ENCODE measurements at regions not wholly inside any gene's neighbourhood (a gene's known extent, or its start where the extent isn't known, plus 50 kb on each side); places are given as distances from the start of the nearest gene placed in this dataset.

- no peak for DNase-seq (ENCODE audit: low spot score)
- intact Hi-C loops (cut with DNase I), result no loop called here
These were observed 258.9 kb upstream of the PROX1 start for GRCh38 chr1:213728593-213729536.

- intact Hi-C loops (cut with DNase I), result no loop called here
- DNase-seq (ENCODE audit: low spot score), result no peak
These were observed 254.1 kb upstream of the PROX1 start for GRCh38 chr1:213733705-213734104.

- intact Hi-C loops (cut with DNase I), result no loop called here
- no peak for DNase-seq (ENCODE audit: low spot score)
These were observed 250.3 kb upstream of the PROX1 start for GRCh38 chr1:213737398-213738035.

- intact Hi-C loops (cut with DNase I), result no loop called here
- DNase-seq (ENCODE audit: low spot score), result no peak
These were observed 249.1 kb upstream of the PROX1 start for GRCh38 chr1:213738658-213739057.

GRCh38 chr1:213742992-213743391 is 244.8 kb upstream of the PROX1 start:
- intact Hi-C loops (cut with DNase I), result no loop called here
- DNase-seq (ENCODE audit: low spot score), result no peak

- intact Hi-C loops (cut with DNase I), result no loop called here
- no peak for DNase-seq (ENCODE audit: low spot score)
These were observed 243.0 kb upstream of the PROX1 start for GRCh38 chr1:213744780-213745179.

GRCh38 chr1:213745451-213745850 is 242.3 kb upstream of the PROX1 start:
- intact Hi-C loops (cut with DNase I), result no loop called here
- DNase-seq (ENCODE audit: low spot score), result no peak

GRCh38 chr1:213749558-213749957 is 238.2 kb upstream of the PROX1 start:
- intact Hi-C loops (cut with DNase I), result no loop called here
- no peak for DNase-seq (ENCODE audit: low spot score)

- DNase-seq (ENCODE audit: low spot score), result no peak
- intact Hi-C loops (cut with DNase I), result no loop called here
These were observed 237.3 kb upstream of the PROX1 start for GRCh38 chr1:213750231-213751063.

GRCh38 chr1:213751064-213751397 is 236.7 kb upstream of the PROX1 start:
- DNase-seq (ENCODE audit: low spot score), result no peak
- intact Hi-C loops (cut with DNase I), result no loop called here

GRCh38 chr1:213759359-213760181 is 228.2 kb upstream of the PROX1 start:
- intact Hi-C loops (cut with DNase I), result no loop called here
- no peak for DNase-seq (ENCODE audit: low spot score)

GRCh38 chr1:213761845-213762407 is 225.8 kb upstream of the PROX1 start:
- intact Hi-C loops (cut with DNase I), result no loop called here
- no peak for DNase-seq (ENCODE audit: low spot score)

GRCh38 chr1:213767683-213768082 is 220.1 kb upstream of the PROX1 start:
- DNase-seq (ENCODE audit: low spot score), result no peak
- intact Hi-C loops (cut with DNase I), result no loop called here

GRCh38 chr1:213772128-213773063 is 215.4 kb upstream of the PROX1 start:
- DNase-seq (ENCODE audit: low spot score), result no peak
- intact Hi-C loops (cut with DNase I), result no loop called here

GRCh38 chr1:213773975-213774374 is 213.8 kb upstream of the PROX1 start:
- intact Hi-C loops (cut with DNase I), result no loop called here
- DNase-seq (ENCODE audit: low spot score), result no peak

- DNase-seq (ENCODE audit: low spot score), result no peak
- intact Hi-C loops (cut with DNase I), result no loop called here
These were observed 210.8 kb upstream of the PROX1 start for GRCh38 chr1:213776969-213777368.

GRCh38 chr1:213779228-213779627 is 208.5 kb upstream of the PROX1 start:
- no peak for DNase-seq (ENCODE audit: low spot score)
- intact Hi-C loops (cut with DNase I), result no loop called here

Data from cardiac septum (tissue), 1 donor.